ENCODE measurements at regions not wholly inside any gene's neighbourhood (a gene's known extent, or its start where the extent isn't known, plus 50 kb on each side); places are given as distances from the start of the nearest gene placed in this dataset.
"Not testable (repeated sequence)": the region's sequence is repeated elsewhere in the genome, so short reads cannot be mapped to it uniquely, and the experiment has no call there.

- not testable (repeated sequence) for DNase-seq (ENCODE audit: low spot score)
These were observed 684.4 kb upstream of the GOLIM4 start for GRCh38 chr3:168779970-168780645.

- no peak for DNase-seq (ENCODE audit: low spot score)
These were observed 658.0 kb upstream of the GOLIM4 start for GRCh38 chr3:168753724-168754123.

GRCh38 chr3:168752339-168752738 lies 656.6 kb upstream of the GOLIM4 start:
- DNase-seq (ENCODE audit: low spot score): no peak

GRCh38 chr3:168747697-168748096 lies 652.0 kb upstream of the GOLIM4 start:
- no peak for DNase-seq (ENCODE audit: low spot score)

- DNase-seq (ENCODE audit: low spot score): no peak
These were observed 643.0 kb upstream of the GOLIM4 start for GRCh38 chr3:168738527-168739325.

GRCh38 chr3:168736202-168736601 lies 640.5 kb upstream of the GOLIM4 start:
- DNase-seq (ENCODE audit: low spot score): no peak

- no peak for DNase-seq (ENCODE audit: low spot score)
These were observed 634.3 kb upstream of the GOLIM4 start for GRCh38 chr3:168730073-168730472.

- DNase-seq (ENCODE audit: low spot score): no peak
These were observed 626.4 kb upstream of the GOLIM4 start for GRCh38 chr3:168722091-168722490.

GRCh38 chr3:168714609-168715240 lies 619.0 kb upstream of the GOLIM4 start:
- no peak for DNase-seq (ENCODE audit: low spot score)

GRCh38 chr3:168709073-168709472 lies 613.3 kb upstream of the GOLIM4 start:
- no peak for DNase-seq (ENCODE audit: low spot score)

- no peak for DNase-seq (ENCODE audit: low spot score)
These were observed 612.2 kb upstream of the GOLIM4 start for GRCh38 chr3:168707900-168708299.

- no peak for DNase-seq (ENCODE audit: low spot score)
These were observed 609.7 kb upstream of the GOLIM4 start for GRCh38 chr3:168705412-168705811.

- DNase-seq (ENCODE audit: low spot score): no peak
These were observed 600.3 kb upstream of the GOLIM4 start for GRCh38 chr3:168696051-168696450.

- no peak for DNase-seq (ENCODE audit: low spot score)
These were observed 598.1 kb upstream of the GOLIM4 start for GRCh38 chr3:168693870-168694269.

GRCh38 chr3:168688267-168688666 lies 592.5 kb upstream of the GOLIM4 start:
- DNase-seq (ENCODE audit: low spot score): no peak

- DNase-seq (ENCODE audit: low spot score): no peak
These were observed 588.8 kb upstream of the GOLIM4 start for GRCh38 chr3:168684519-168684918.

GRCh38 chr3:168678730-168679129 lies 583.0 kb upstream of the GOLIM4 start:
- DNase-seq (ENCODE audit: low spot score): no peak

GRCh38 chr3:168671091-168671490 lies 575.4 kb upstream of the GOLIM4 start:
- no peak for DNase-seq (ENCODE audit: low spot score)

- DNase-seq (ENCODE audit: low spot score): not testable (repeated sequence)
These were observed 565.3 kb upstream of the GOLIM4 start for GRCh38 chr3:168660879-168661657.

- no peak for DNase-seq (ENCODE audit: low spot score)
These were observed 563.3 kb upstream of the GOLIM4 start for GRCh38 chr3:168659015-168659414.

- DNase-seq (ENCODE audit: low spot score): no peak
These were observed 559.9 kb upstream of the GOLIM4 start for GRCh38 chr3:168655611-168656010.

- DNase-seq (ENCODE audit: low spot score): no peak
These were observed 559.0 kb upstream of the GOLIM4 start for GRCh38 chr3:168654700-168655099.

All from activated CD4-positive, alpha-beta T cell treated with anti-CD3 and anti-CD28 coated beads, Interleukin-2, Interleukin-4, amounts not matched to agents 100 ng/mL and 50 ng/mL, durations not matched to agents 16 hours and 8 hours (primary cell).